Loucy (cell line): ENCODE measurements at regions not wholly inside any gene's neighbourhood (a gene's known extent, or its start where the extent isn't known, plus 50 kb on each side); places are given as distances from the start of the nearest gene placed in this dataset.

Experiments
- H2AFZ ChIP-seq: fragments of 200-600 bp; sonication (generic); 2 replicates; pipeline ENCODE4 v1.6.0; 2016; ENCODE audit warnings: antibody characterized with exemption, mild to moderate bottlenecking, low read length, moderate library complexity
- H3F3A ChIP-seq: fragments of 200-600 bp; 2 replicates; pipeline ENCODE4 v1.6.0; 2016; ENCODE audit warnings: antibody characterized with exemption, low read depth, mild to moderate bottlenecking
- H3K27me3 ChIP-seq: fragments of 200-600 bp; sonication (generic); 2 replicates; pipeline ENCODE4 v1.6.1; 2014; ENCODE audit warnings: low read length, mild to moderate bottlenecking; ENCODE audit not compliant: insufficient read depth, poor library complexity, severe bottlenecking
- H3K36me3 ChIP-seq: fragments of 200-600 bp; sonication (generic); 2 replicates; pipeline ENCODE4 v1.6.1; 2016; ENCODE audit warnings: low read length; ENCODE audit not compliant: insufficient read depth
- H3K4me1 ChIP-seq: fragments of 200-600 bp; sonication (generic); 2 replicates; pipeline ENCODE4 v1.5.1; 2014; ENCODE audit warnings: low read length, mild to moderate bottlenecking; ENCODE audit not compliant: insufficient read depth, poor library complexity, severe bottlenecking
- H3K4me2 ChIP-seq: fragments of 200-600 bp; sonication (generic); 2 replicates; pipeline ENCODE4 v1.6.0; 2014; ENCODE audit warnings: antibody characterized with exemption, low read length, low read depth, mild to moderate bottlenecking; ENCODE audit not compliant: poor library complexity, severe bottlenecking
- H3K4me3 ChIP-seq: fragments of 200-600 bp; sonication (generic); 2 replicates; pipeline ENCODE4 v1.5.1; 2014; ENCODE audit warnings: low read length, mild to moderate bottlenecking, mixed read lengths; ENCODE audit not compliant: poor library complexity, severe bottlenecking
- H3K79me2 ChIP-seq: fragments of 200-600 bp; sonication (generic); 2 replicates; pipeline ENCODE4 v1.6.1; 2014; ENCODE audit warnings: low read length; ENCODE audit not compliant: insufficient read depth
- H3K9ac ChIP-seq: fragments of 200-600 bp; sonication (generic); 2 replicates; pipeline ENCODE4 v1.6.0; 2014; ENCODE audit warnings: mild to moderate bottlenecking, low read depth, low read length, moderate library complexity; ENCODE audit not compliant: poor library complexity, severe bottlenecking
- H3K9me2 ChIP-seq: fragments of 200-600 bp; sonication (generic); replicated peaks from 2 replicates; pipeline ENCODE4 v1.6.1; 2016; ENCODE audit warnings: low read depth, low read length, mixed read lengths
- H3K9me3 ChIP-seq: fragments of 200-600 bp; sonication (generic); 2 replicates; pipeline ENCODE4 v1.6.1; 2014; ENCODE audit warnings: mild to moderate bottlenecking, antibody characterized with exemption, low read length, low read depth; ENCODE audit not compliant: insufficient read depth
- H4K20me1 ChIP-seq: fragments of 200-600 bp; sonication (generic); 2 replicates; pipeline ENCODE4 v1.6.0; 2014; ENCODE audit warnings: antibody characterized with exemption, low read length, mild to moderate bottlenecking; ENCODE audit not compliant: insufficient read depth, poor library complexity, severe bottlenecking
- EZH2phosphoT487 ChIP-seq: fragments of 200-600 bp; IDR thresholded peaks from 2 replicates; pipeline ENCODE4 v1.6.1; 2018; ENCODE audit warnings: antibody characterized with exemption, mild to moderate bottlenecking, moderate library complexity, borderline replicate concordance
- TF ChIP-seq, protein P1 (sequence below): fragments of 200-600 bp; sonication (generic); conservative IDR thresholded peaks from 2 replicates; pipeline ENCODE4 v1.5.1; 2014; ENCODE audit warnings: mild to moderate bottlenecking, antibody characterized with exemption, low read length

DNA sequence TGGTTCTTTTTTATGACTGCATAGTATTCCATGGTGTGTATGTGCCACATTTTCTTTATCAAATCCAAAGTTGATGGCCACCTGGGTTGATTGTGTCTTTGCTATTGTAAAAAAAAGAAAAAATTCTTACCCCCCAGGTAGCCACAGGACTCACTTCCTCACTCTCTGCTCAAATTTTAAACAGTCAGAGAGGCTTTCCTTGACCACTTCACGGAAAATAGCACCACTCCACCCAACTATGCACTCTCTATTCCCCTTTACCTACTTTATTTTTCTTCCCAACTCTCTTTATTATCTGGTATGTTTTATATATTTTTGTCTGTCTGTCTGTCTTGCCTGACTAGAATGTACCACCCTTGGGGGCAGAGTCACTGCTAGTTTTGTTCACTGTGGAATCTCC, 205.3 kb downstream of the BTG1 start:
- TF ChIP-seq EZH2phosphoT487: no peak
- TF ChIP-seq, protein P1, sequence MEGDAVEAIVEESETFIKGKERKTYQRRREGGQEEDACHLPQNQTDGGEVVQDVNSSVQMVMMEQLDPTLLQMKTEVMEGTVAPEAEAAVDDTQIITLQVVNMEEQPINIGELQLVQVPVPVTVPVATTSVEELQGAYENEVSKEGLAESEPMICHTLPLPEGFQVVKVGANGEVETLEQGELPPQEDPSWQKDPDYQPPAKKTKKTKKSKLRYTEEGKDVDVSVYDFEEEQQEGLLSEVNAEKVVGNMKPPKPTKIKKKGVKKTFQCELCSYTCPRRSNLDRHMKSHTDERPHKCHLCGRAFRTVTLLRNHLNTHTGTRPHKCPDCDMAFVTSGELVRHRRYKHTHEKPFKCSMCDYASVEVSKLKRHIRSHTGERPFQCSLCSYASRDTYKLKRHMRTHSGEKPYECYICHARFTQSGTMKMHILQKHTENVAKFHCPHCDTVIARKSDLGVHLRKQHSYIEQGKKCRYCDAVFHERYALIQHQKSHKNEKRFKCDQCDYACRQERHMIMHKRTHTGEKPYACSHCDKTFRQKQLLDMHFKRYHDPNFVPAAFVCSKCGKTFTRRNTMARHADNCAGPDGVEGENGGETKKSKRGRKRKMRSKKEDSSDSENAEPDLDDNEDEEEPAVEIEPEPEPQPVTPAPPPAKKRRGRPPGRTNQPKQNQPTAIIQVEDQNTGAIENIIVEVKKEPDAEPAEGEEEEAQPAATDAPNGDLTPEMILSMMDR: no peak
- H4K20me1 ChIP-seq: no peaks in the 10 kb centered on the region
- no peaks in the 10 kb centered on the region for H3K79me2 ChIP-seq
- no peaks in the 10 kb centered on the region for H3K36me3 ChIP-seq
- no peak overlapping the region for H3K9ac ChIP-seq
- no peaks in the 10 kb centered on the region for H3K27me3 ChIP-seq
- H3K4me2 ChIP-seq: no peak overlapping the region
- 0 out of 2 replicates have a peak, but pooled peaks cover 8% of the 10 kb centered on the region for H3K9me2 ChIP-seq
- no peaks in the 10 kb centered on the region for H3F3A ChIP-seq
- no peak overlapping the region for H2AFZ ChIP-seq
- no peak overlapping the region for H3K4me3 ChIP-seq
- no peaks in the 10 kb centered on the region for H3K4me1 ChIP-seq
- H3K9me3 ChIP-seq: no peaks in the 10 kb centered on the region

DNA sequence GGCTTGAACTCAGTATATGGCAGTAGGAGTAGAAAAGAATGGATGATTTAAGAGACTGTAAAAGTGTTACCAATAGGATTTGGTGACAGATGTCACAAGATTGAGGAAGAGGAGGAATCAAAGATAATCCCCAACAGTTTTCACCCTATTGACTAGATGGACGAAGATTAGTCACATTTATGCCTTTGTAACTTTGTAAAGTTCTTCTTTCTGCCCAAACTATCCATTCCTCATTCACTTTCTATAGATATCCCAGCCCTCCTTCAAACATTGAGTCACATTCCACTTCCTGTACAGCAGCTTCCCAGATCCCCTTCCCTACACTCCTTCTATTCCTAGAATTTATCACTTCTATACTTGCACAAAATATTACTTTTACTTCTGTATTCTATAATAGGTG, 207.9 kb downstream of the BTG1 start:
- Histone ChIP-seq H3K27me3 (no peaks in the 10 kb centered on the region), H3K36me3 (no peaks in the 10 kb centered on the region), H3K4me1 (no peaks in the 10 kb centered on the region), H2AFZ (no peak overlapping the region), H3K9me3 (no peaks in the 10 kb centered on the region), H3K79me2 (no peaks in the 10 kb centered on the region), H3K4me3 (no peak overlapping the region), H3K9me2 (no peaks in the 10 kb centered on the region), H4K20me1 (no peaks in the 10 kb centered on the region), H3K4me2 (no peak overlapping the region), H3F3A (no peaks in the 10 kb centered on the region), H3K9ac (no peak overlapping the region)
- TF ChIP-seq EZH2phosphoT487: no peak
- TF ChIP-seq, protein P1: no peak

DNA sequence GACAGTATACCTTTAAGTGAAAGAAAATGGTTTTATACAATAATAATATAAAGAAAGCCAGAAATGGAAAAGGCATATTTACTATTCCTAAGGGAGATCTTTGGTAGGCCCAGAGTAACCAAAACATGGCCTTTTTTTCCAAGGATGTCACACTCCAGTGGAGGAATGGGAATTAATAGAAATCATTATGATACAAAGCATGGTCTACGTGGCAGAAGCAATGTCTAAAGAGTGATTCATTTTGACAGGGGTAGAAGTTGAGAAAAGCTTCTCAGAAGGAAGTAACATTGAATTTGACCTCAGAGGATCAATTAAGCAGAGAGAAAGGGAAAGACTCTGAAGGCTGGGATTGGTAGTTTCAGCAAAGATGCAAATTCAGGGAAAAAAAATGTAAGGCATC, 208.6 kb downstream of the BTG1 start:
- Histone ChIP-seq H3K9me3 (no peaks in the 10 kb centered on the region), H4K20me1 (no peaks in the 10 kb centered on the region)
- TF ChIP-seq, protein P1: no peak
- no peak for TF ChIP-seq EZH2phosphoT487

More for the DNA sequence above, 208.6 kb downstream of the BTG1 start:
- Histone ChIP-seq H3K9ac (no peak overlapping the region), H3K36me3 (no peaks in the 10 kb centered on the region), H3K27me3 (no peaks in the 10 kb centered on the region), H3K9me2 (no peaks in the 10 kb centered on the region), H3F3A (no peaks in the 10 kb centered on the region), H3K4me3 (no peak overlapping the region), H3K79me2 (no peaks in the 10 kb centered on the region), H2AFZ (no peak overlapping the region), H3K4me2 (no peak overlapping the region), H3K4me1 (no peaks in the 10 kb centered on the region)
